HG03045 (cell line): ENCODE measurements at regions not wholly inside any gene's neighbourhood (a gene's known extent, or its start where the extent isn't known, plus 50 kb on each side); places are given as distances from the start of the nearest gene placed in this dataset.

Source experiments
- ATAC-seq: cut with Tn5 transposase; IDR thresholded peaks from one replicate; pipeline ENCODE4 v1.9.1; 2021; ENCODE audit warnings: mild to moderate bottlenecking, moderate library complexity; ENCODE audit not compliant: unreplicated experiment

GRCh38 chr5:124920909-124921666 lies 174.6 kb upstream of the ZNF608 start:
- peak; percentile 86 for ATAC-seq

- peak; percentile 15 for ATAC-seq
Measured at GRCh38 chr5:124921694-124922093, 175.3 kb upstream of the ZNF608 start.

GRCh38 chr5:124922255-124922975 lies 176.0 kb upstream of the ZNF608 start:
- no peak for ATAC-seq

- no peak for ATAC-seq
Measured at GRCh38 chr5:124923131-124923530, 176.7 kb upstream of the ZNF608 start.

- ATAC-seq, result no peak
Measured at GRCh38 chr5:124924729-124925128, 178.3 kb upstream of the ZNF608 start.

- no peak for ATAC-seq
Measured at GRCh38 chr5:124927735-124928134, 181.3 kb upstream of the ZNF608 start.

- no peak for ATAC-seq
Measured at GRCh38 chr5:124929000-124929399, 182.6 kb upstream of the ZNF608 start.

GRCh38 chr5:124932791-124933600 lies 186.6 kb upstream of the ZNF608 start:
- ATAC-seq, result no peak

GRCh38 chr5:124935065-124935464 lies 188.6 kb upstream of the ZNF608 start:
- ATAC-seq, result peak; percentile 73

- peak; percentile 49 for ATAC-seq
Measured at GRCh38 chr5:124936626-124936933, 190.1 kb upstream of the ZNF608 start.

- no peak for ATAC-seq
Measured at GRCh38 chr5:124941051-124942049, 194.9 kb upstream of the ZNF608 start.

- no peak for ATAC-seq
Measured at GRCh38 chr5:124948062-124948753, 201.8 kb upstream of the ZNF608 start.

GRCh38 chr5:124948754-124949275 lies 202.4 kb upstream of the ZNF608 start:
- ATAC-seq, result no peak

- no peak for ATAC-seq
Measured at GRCh38 chr5:124949862-124950261, 203.4 kb upstream of the ZNF608 start.

- ATAC-seq, result no peak
Measured at GRCh38 chr5:124951105-124951504, 204.7 kb upstream of the ZNF608 start.

- peak; percentile 72 for ATAC-seq
Measured at GRCh38 chr5:124951661-124952060, 205.2 kb upstream of the ZNF608 start.

GRCh38 chr5:124952079-124952478 lies 205.6 kb upstream of the ZNF608 start:
- peak; percentile 93 for ATAC-seq

- ATAC-seq, result peak; percentile 70
Measured at GRCh38 chr5:124952566-124952965, 206.1 kb upstream of the ZNF608 start.

- no peak for ATAC-seq
Measured at GRCh38 chr5:124954784-124955183, 208.3 kb upstream of the ZNF608 start.
